ENCODE measurements at regions not wholly inside any gene's neighbourhood (a gene's known extent, or its start where the extent isn't known, plus 50 kb on each side); places are given as distances from the start of the nearest gene placed in this dataset.
A peak's percentile ranks its signal among the peaks of the same experiment; 100 is the strongest.

- H4K20me1 ChIP-seq (replicated peaks in 1 of 2; ENCODE audit: control insufficient read depth in 1 of 2, insufficient read depth in 2 of 2, low read length in 2 of 2), result no peaks in the 10 kb centered on the region
- no peak overlapping the region for H3K18ac ChIP-seq (ENCODE audit: extremely low read depth, low read length)
- no peak overlapping the region for H3K56ac ChIP-seq (replicated peaks; ENCODE audit: insufficient read length, low read depth, low read length)
- POLR2A ChIA-PET (ENCODE audit: partially characterized antibody), result no interaction called here
- DNase-seq (ENCODE audit: low read depth in 1 of 2, low spot score in 2 of 2) (no peak), FAIRE-seq (peak; percentile 57)
- no peak overlapping the region for H3K4me2 ChIP-seq (ENCODE audit: insufficient read depth in 1 of 2, low read depth in 2 of 2, low read length in 2 of 2)
- H3K4me3 ChIP-seq (ENCODE audit: extremely low read depth in 1 of 4, insufficient read depth in 2 of 4, low read depth in 3 of 4, low read length in 4 of 4), result no peak overlapping the region
- H2BK20ac ChIP-seq (ENCODE audit: low read length), result no peak overlapping the region
- CTCF ChIA-PET (ENCODE audit: partially characterized antibody), result interaction anchor here (0.6 to 1.7 kb wide), 13 partner anchors 16 to 326 kb away, joined by 3 to 11 read pairs (median 4); no protein-coding TSS in a partner anchor
- no peak overlapping the region for H4K5ac ChIP-seq (ENCODE audit: insufficient read length, low read depth, low read length)
- H3K27me3 ChIP-seq (replicated peaks in 1 of 4; ENCODE audit: control insufficient read depth in 3 of 4, extremely low read depth in 1 of 4, insufficient read depth in 3 of 4, low read length in 3 of 4), result no peaks in the 10 kb centered on the region
- H2BK120ac ChIP-seq (replicated peaks; ENCODE audit: low read depth, low read length), result no peak overlapping the region
- peaks cover 0 to 3% (median 1%) of the 10 kb centered on the region in 4 experiments; a peak in 3 of 7 replicates for H3K4me1 ChIP-seq (replicated peaks in 1 of 4; ENCODE audit: control insufficient read depth in 3 of 4, insufficient read depth in 4 of 4, low read length in 3 of 4)
- H2AK5ac ChIP-seq (ENCODE audit: low read depth, low read length), result no peak overlapping the region
- no peak overlapping the region for H2BK5ac ChIP-seq (ENCODE audit: low read depth, low read length)
- no peak overlapping the region for H3K23ac ChIP-seq (ENCODE audit: insufficient read length)
- 39% methylated on average over 1 of the region's 1 CpG; no CpG with 5 or more reads in 1 of the 2 experiments for WGBS, 2 experiments (ENCODE audit: extremely low coverage in 1 of 2, insufficient coverage in 1 of 2, insufficient read length in 1 of 2, insufficient replicate concordance in 2 of 2, low coverage in 1 of 2, low lambda C conversion rate in 2 of 2, missing lambda C conversion rate in 1 of 2)
- no peak overlapping the region for H3K9ac ChIP-seq (replicated peaks in 1 of 4; ENCODE audit: extremely low read depth in 1 of 4, low read depth in 3 of 4, low read length in 3 of 4)
- H4K8ac ChIP-seq (ENCODE audit: extremely low read depth, insufficient read depth, low read length), result no peak overlapping the region
- H2BK15ac ChIP-seq (ENCODE audit: low read length), result no peak overlapping the region
- no peak overlapping the region for H4K91ac ChIP-seq (replicated peaks; ENCODE audit: insufficient read length, low read length)
- H2BK12ac ChIP-seq (ENCODE audit: low read depth, low read length), result no peak overlapping the region; the same call in 1 of the 2 replicates
- no peaks in the 10 kb centered on the region for H3K79me2 ChIP-seq (ENCODE audit: control insufficient read depth in 1 of 2, insufficient read depth in 2 of 2, low read length in 2 of 2)
- H3K4ac ChIP-seq (replicated peaks; ENCODE audit: insufficient read length, low read depth, low read length), result no peak overlapping the region
- no peak overlapping the region for H3K14ac ChIP-seq (ENCODE audit: insufficient read length)
- H2AFZ ChIP-seq (ENCODE audit: low read length), result no peak overlapping the region
- no peak overlapping the region for H3K27ac ChIP-seq (ENCODE audit: low read depth, low read length)
- H3K79me1 ChIP-seq (ENCODE audit: low read depth, low read length), result no peaks in the 10 kb centered on the region
- no peaks in the 10 kb centered on the region for H3K9me3 ChIP-seq (ENCODE audit: insufficient read depth in 2 of 2, low read depth in 1 of 2, low read length in 1 of 2)
- H3K36me3 ChIP-seq (ENCODE audit: control insufficient read depth in 2 of 4, insufficient read depth in 4 of 4, low read length in 3 of 4), result no peaks in the 10 kb centered on the region
- no peaks in the 10 kb centered on the region for H3K23me2 ChIP-seq (ENCODE audit: low read depth, low read length)
- TF ChIP-seq CREB1 (IDR thresholded peaks at IDR 0.05) (no peak), FOSL1 (IDR thresholded peaks at IDR 0.05; ENCODE audit: insufficient read depth, low read depth, low read length) (no peak), ZNF274 (IDR thresholded peaks at IDR 0.05; ENCODE audit: borderline replicate concordance, extremely low read depth, low read length) (no peak), BRCA1 (IDR thresholded peaks at IDR 0.05; ENCODE audit: low read depth, low read length) (no peak), TEAD4 (IDR thresholded peaks at IDR 0.05; ENCODE audit: low read depth, low read length) (no peak), POLR2AphosphoS5 (IDR thresholded peaks at IDR 0.05; ENCODE audit: low read depth, low read length) (no peak), RAD21 (IDR thresholded peaks at IDR 0.05 in 1 of 2, conservative IDR thresholded peaks at IDR 0.05 in 1 of 2; ENCODE audit: low read depth in 2 of 2, low read length in 2 of 2) (peak in 1 of 2 experiments; percentile 11; a peak in 1 of 4 replicates), RXRA (IDR thresholded peaks at IDR 0.05; ENCODE audit: insufficient read depth, low read depth, low read length) (no peak), CHD1 (IDR thresholded peaks at IDR 0.05; ENCODE audit: low read depth, low read length) (no peak)
Measured at GRCh38 chr11:77530879-77531278, 57.0 kb upstream of the PAK1 start.

Data from H1 (cell line).